C4-2B (cell line): ENCODE measurements at regions not wholly inside any gene's neighbourhood (a gene's known extent, or its start where the extent isn't known, plus 50 kb on each side); places are given as distances from the start of the nearest gene placed in this dataset.
A peak's percentile ranks its signal among the peaks of the same experiment; 100 is the strongest.
"Not testable (repeated sequence)": the region's sequence is repeated elsewhere in the genome, so short reads cannot be mapped to it uniquely, and the experiment has no call there.

Source experiments
- H3K27ac ChIP-seq: fragments of 450-650 bp; 2 replicates; pipeline ENCODE4 v1.5.1; 2017
- CTCF ChIP-seq: fragments of 450-650 bp; conservative IDR thresholded peaks from 2 replicates; pipeline ENCODE4 v1.5.1; 2017; ENCODE audit warnings: mild to moderate bottlenecking
- ZFX ChIP-seq: fragments of 450-650 bp; IDR thresholded peaks from 2 replicates; pipeline ENCODE4 v1.6.1; 2017

- no peak overlapping the region for H3K27ac ChIP-seq
- TF ChIP-seq ZFX (no peak), CTCF (no peak)
Observed at GRCh38 chr12:17030338-17030737, 424.4 kb upstream of the LMO3 start.

DNA sequence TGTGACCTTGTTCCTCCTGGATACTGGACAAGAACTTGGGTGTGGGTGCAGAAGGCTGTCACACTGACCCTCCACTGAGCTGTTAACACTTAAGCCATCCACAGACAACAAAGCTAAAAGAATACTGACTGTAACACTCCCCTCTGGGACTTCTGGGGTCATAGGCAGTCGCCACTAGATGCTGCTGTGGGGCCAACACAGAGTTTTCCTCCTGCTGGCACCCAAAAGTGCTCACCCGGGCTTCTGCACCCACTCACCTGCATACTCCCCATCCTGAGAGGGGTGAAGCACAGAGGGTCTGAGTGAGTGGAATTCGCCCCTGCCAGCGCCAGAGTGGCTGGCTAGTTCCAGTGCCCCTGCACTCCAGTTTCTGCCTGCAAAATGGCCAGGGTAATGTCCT, 422.4 kb upstream of the LMO3 start:
- H3K27ac ChIP-seq = no peak overlapping the region

GRCh38 chr12:17025424-17025823, 419.5 kb upstream of the LMO3 start:
- H3K27ac ChIP-seq = not testable (repeated sequence)

More for the DNA sequence above, 422.4 kb upstream of the LMO3 start:
- TF ChIP-seq ZFX = no peak
- peak; percentile 34 for TF ChIP-seq CTCF

DNA sequence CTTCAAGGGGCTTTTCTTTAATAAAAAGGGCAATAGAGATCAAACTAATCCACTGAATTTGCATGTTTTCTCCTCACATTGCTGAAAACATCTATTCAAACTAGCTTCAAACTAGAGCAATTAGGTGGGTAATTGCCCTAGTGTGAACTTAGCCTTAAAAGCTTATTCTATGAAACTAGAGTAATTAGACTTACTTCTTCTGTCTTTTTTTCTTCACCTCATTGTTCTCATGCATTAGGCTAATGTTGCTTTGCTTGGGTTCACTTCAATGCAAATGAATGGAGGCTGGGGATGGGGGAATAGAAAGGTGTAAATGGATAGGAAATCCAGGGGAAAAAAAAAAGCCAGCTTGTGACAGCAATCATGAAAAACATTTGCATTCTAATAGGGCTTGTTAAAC, 414.8 kb upstream of the LMO3 start:
- no peak overlapping the region for H3K27ac ChIP-seq
- TF ChIP-seq CTCF (no peak), ZFX (no peak)

DNA sequence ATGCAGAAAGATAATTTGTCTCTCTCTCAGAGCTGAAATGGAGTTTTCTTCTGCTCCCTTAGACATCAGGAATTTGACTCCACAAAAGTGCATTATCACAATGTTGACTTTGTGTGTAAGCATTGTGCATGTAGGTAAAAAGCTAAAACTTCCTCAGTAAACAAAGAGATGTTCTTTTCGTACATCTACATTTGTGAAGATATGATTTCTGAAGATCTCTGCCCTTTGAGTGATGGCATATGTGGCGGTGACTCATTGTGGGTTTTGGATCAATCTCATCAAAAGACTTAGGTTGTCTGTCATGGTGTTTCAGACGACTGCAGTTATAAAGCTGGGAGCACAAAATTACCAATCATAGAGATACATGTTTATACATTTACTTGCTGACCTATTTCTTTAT, 411.4 kb upstream of the LMO3 start:
- TF ChIP-seq CTCF (no peak), ZFX (no peak)
- no peak overlapping the region for H3K27ac ChIP-seq

GRCh38 chr12:17016116-17016864, 410.3 kb upstream of the LMO3 start:
- TF ChIP-seq CTCF = no peak
- TF ChIP-seq ZFX = no peak
- no peak overlapping the region for H3K27ac ChIP-seq

GRCh38 chr12:17015501-17015900, 409.5 kb upstream of the LMO3 start:
- TF ChIP-seq ZFX = no peak
- no peak for TF ChIP-seq CTCF
- no peak overlapping the region for H3K27ac ChIP-seq

DNA sequence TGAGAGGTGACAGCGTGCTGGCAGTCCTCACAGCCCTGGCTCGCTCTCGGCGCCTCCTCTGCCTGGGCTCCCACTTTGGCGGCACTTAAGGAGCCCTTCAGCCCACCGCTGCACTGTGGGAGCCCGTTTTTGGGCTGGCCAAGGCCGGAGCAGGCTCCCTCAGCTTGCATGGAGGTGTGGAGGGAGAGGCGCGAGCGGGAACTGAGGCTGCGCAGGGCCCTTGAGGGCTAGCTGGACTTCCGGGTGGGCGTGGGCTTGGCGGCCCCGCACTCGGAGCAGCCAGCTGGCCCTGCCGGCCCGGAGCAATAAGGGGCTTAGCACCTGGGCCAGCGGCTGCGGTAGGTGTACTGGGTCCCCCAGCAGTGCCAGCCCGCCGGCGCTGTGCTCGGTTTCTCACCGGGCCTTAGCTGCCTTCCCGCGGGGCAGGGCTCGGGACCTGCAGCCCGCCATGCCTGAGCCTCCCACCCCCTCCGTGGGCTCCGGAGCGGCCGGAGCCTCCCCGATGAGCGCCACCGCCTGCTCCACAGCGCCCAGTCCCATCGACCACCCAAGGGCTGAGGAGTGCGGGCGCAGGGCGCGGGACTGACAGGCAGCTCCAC, 401.6 kb upstream of the LMO3 start:
- H3K27ac ChIP-seq = not testable (repeated sequence)

DNA sequence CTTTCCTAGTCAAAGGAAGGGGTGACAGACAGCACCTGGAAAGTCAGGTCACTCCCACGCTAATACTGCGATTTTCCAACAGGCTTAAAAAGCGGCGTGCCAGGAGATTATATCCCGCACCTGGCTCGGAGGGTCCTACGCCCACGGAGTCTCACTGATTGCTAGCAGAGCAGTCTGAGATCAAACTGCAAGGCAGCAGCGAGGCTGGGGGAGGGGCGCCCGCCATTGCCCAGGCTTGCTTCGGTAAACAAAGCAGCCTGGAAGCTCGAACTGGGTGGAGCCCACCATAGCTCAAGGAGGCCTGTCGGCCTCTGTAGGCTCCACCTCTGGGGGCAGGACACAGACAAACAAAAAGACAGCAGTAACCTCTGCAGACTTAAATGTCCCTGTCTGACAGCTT, 392.6 kb upstream of the LMO3 start:
- H3K27ac ChIP-seq = not testable (repeated sequence)
